Left lobe of liver (tissue), 2 donors: ENCODE measurements at regions not wholly inside any gene's neighbourhood (a gene's known extent, or its start where the extent isn't known, plus 50 kb on each side); places are given as distances from the start of the nearest gene placed in this dataset.
A peak's percentile ranks its signal among the peaks of the same experiment; 100 is the strongest.

Source experiments
- ATAC-seq: fragments of 200-7000 bp; cut with Tn5 transposase; one replicate; pipeline ENCODE4 v1.9.1; 2020; ENCODE audit warnings: mild to moderate bottlenecking, moderate library complexity
- DNase-seq: peaks from one replicate; pipeline ENCODE4 v3.0.0-alpha.2; 2020; ENCODE audit warnings: low spot score
- donor health status: DM: no; HTN: no; CAD: no; lungs with moderate emphysema.
- donor health status: DM: no; HTN: yes; CAD: no.

GRCh38 chr18:78722386-78722785 lies 257.2 kb upstream of the SALL3 start:
- DNase-seq (no peak), ATAC-seq (no peak)

- no peak for ATAC-seq
These were observed 256.5 kb upstream of the SALL3 start for GRCh38 chr18:78722929-78723710.

GRCh38 chr18:78724214-78724914 lies 255.3 kb upstream of the SALL3 start:
- ATAC-seq (no peak), DNase-seq (no peak)

More at GRCh38 chr18:78722929-78723710, 256.5 kb upstream of the SALL3 start:
- DNase-seq: no peak

- ATAC-seq: no peak
- peak; percentile 11 for DNase-seq
These were observed 254.2 kb upstream of the SALL3 start for GRCh38 chr18:78725426-78725825.

GRCh38 chr18:78726326-78727056 lies 253.1 kb upstream of the SALL3 start:
- ATAC-seq: no peak
- DNase-seq: peak; percentile 18

- ATAC-seq: no peak
- no peak for DNase-seq
These were observed 252.4 kb upstream of the SALL3 start for GRCh38 chr18:78727057-78727739.

GRCh38 chr18:78727877-78728783 lies 251.5 kb upstream of the SALL3 start:
- no peak for ATAC-seq
- no peak for DNase-seq

- no peak for DNase-seq
- no peak for ATAC-seq
These were observed 250.7 kb upstream of the SALL3 start for GRCh38 chr18:78728784-78729467.

- DNase-seq (no peak), ATAC-seq (no peak)
These were observed 249.1 kb upstream of the SALL3 start for GRCh38 chr18:78730546-78730945.

GRCh38 chr18:78731016-78731397 lies 248.6 kb upstream of the SALL3 start:
- no peak for ATAC-seq
- no peak for DNase-seq

- ATAC-seq (no peak), DNase-seq (no peak)
These were observed 248.1 kb upstream of the SALL3 start for GRCh38 chr18:78731398-78732032.

- DNase-seq (no peak), ATAC-seq (no peak)
These were observed 247.1 kb upstream of the SALL3 start for GRCh38 chr18:78732273-78733210.

GRCh38 chr18:78733762-78734613 lies 245.6 kb upstream of the SALL3 start:
- DNase-seq (no peak), ATAC-seq (no peak)

- DNase-seq: no peak
- ATAC-seq: no peak
These were observed 245.0 kb upstream of the SALL3 start for GRCh38 chr18:78734614-78734945.

GRCh38 chr18:78735131-78736014 lies 244.2 kb upstream of the SALL3 start:
- DNase-seq (no peak), ATAC-seq (no peak)

- ATAC-seq (no peak), DNase-seq (peak; percentile 2)
These were observed 243.5 kb upstream of the SALL3 start for GRCh38 chr18:78736015-78736690.
